Liver (tissue), 8 donors: ENCODE measurements at regions not wholly inside any gene's neighbourhood (a gene's known extent, or its start where the extent isn't known, plus 50 kb on each side); places are given as distances from the start of the nearest gene placed in this dataset.

Experiments
- DNase-seq: peaks from one replicate; pipeline ENCODE4 v3.0.0-alpha.2; 2017; ENCODE audit warnings: low spot score
- H3K27ac ChIP-seq, 2 donors: one replicate each; pipeline ENCODE4 v1.7.0; 2013; ENCODE audit warnings: inconsistent platforms in 2 of 2, low read length in 2 of 2, control low read depth in 1 of 2, low read depth in 1 of 2, mild to moderate bottlenecking in 1 of 2
- H3K27me3 ChIP-seq, 4 donors: one replicate each; pipeline versions ENCODE4 v1.6.1 to v1.7.0; 2013; ENCODE audit warnings: low read length in 3 of 4, inconsistent platforms in 1 of 4, mild to moderate bottlenecking in 1 of 4, moderate library complexity in 1 of 4; ENCODE audit not compliant: control insufficient read depth in 4 of 4, insufficient read depth in 4 of 4
- H3K36me3 ChIP-seq, 4 donors: one replicate each; pipeline versions ENCODE4 v1.6.1 to v1.7.0; 2013; ENCODE audit warnings: low read length in 3 of 4, mild to moderate bottlenecking in 3 of 4, low read depth in 1 of 4, moderate library complexity in 1 of 4; ENCODE audit not compliant: control insufficient read depth in 4 of 4, insufficient read depth in 3 of 4
- H3K4me1 ChIP-seq, 4 donors: one replicate each; pipeline versions ENCODE4 v1.6.1 to v1.7.0; 2013; ENCODE audit warnings: low read length in 3 of 4, mild to moderate bottlenecking in 3 of 4, moderate library complexity in 1 of 4; ENCODE audit not compliant: control insufficient read depth in 4 of 4, insufficient read depth in 4 of 4
- H3K4me3 ChIP-seq, 3 donors: one replicate each; pipeline versions ENCODE4 v1.6.1 to v1.7.0; 2013; ENCODE audit warnings: low read length in 3 of 3, control low read depth in 1 of 3, low read depth in 1 of 3, mild to moderate bottlenecking in 1 of 3
- H3K9ac ChIP-seq, 2 donors: one replicate each; pipeline ENCODE4 v1.7.0; 2013; ENCODE audit warnings: low read length in 2 of 2, mild to moderate bottlenecking in 2 of 2, moderate library complexity in 2 of 2, control low read depth in 1 of 2, low read depth in 1 of 2
- H3K9me3 ChIP-seq, 4 donors: one replicate each; pipeline versions ENCODE4 v1.6.1 to v1.7.0; 2013; ENCODE audit warnings: low read length in 3 of 4; ENCODE audit not compliant: control insufficient read depth in 4 of 4
- CTCF ChIP-seq: fragments of 150-350 bp; IDR thresholded peaks from 2 replicates; pipeline ENCODE4 v1.5.1; 2017; ENCODE audit warnings: improper control_type of control experiment, low read depth, low read length; ENCODE audit not compliant: missing input control
- EGR1 ChIP-seq, 2 donors: IDR thresholded peaks; 2 replicates each; pipeline ENCODE4 v1.6.1; 2016 to 2018; ENCODE audit warnings: antibody characterized with exemption in 2 of 2, low read depth in 2 of 2
- FOXA1 ChIP-seq: IDR thresholded peaks from 2 replicates; pipeline ENCODE4 v1.6.1; 2016; ENCODE audit warnings: antibody characterized with exemption
- FOXA2 ChIP-seq: IDR thresholded peaks from 2 replicates; pipeline ENCODE4 v1.6.1; 2016; ENCODE audit warnings: antibody characterized with exemption
- HNF4A ChIP-seq, 2 donors: conservative IDR thresholded peaks; 2 replicates each; pipeline ENCODE4 v1.6.1; 2016; ENCODE audit warnings: antibody characterized with exemption in 2 of 2, mild to moderate bottlenecking in 2 of 2
- JUND ChIP-seq, 2 donors: IDR thresholded peaks; 2 replicates each; pipeline ENCODE4 v1.6.1; 2016; ENCODE audit warnings: antibody characterized with exemption in 2 of 2
- MAX ChIP-seq: IDR thresholded peaks from 2 replicates; pipeline ENCODE4 v1.6.1; 2016; ENCODE audit warnings: antibody characterized with exemption
- NR2F2 ChIP-seq: IDR thresholded peaks from 2 replicates; pipeline ENCODE4 v1.6.1; 2016; ENCODE audit warnings: antibody characterized with exemption
- RAD21 ChIP-seq, 2 donors: IDR thresholded peaks; 2 replicates each; pipeline ENCODE4 v1.6.1; 2016; ENCODE audit warnings: antibody characterized with exemption in 2 of 2, mild to moderate bottlenecking in 2 of 2
- RXRA ChIP-seq, 2 donors: IDR thresholded peaks; 2 replicates each; pipeline ENCODE4 v1.6.1; 2017 to 2018; ENCODE audit warnings: antibody characterized with exemption in 2 of 2, mild to moderate bottlenecking in 1 of 2
- SP1 ChIP-seq: IDR thresholded peaks from 2 replicates; pipeline ENCODE4 v1.6.1; 2018; ENCODE audit warnings: antibody characterized with exemption, mild to moderate bottlenecking
- TAF1 ChIP-seq: conservative IDR thresholded peaks from 2 replicates; pipeline ENCODE4 v1.6.1; 2016; ENCODE audit warnings: antibody characterized with exemption, mild to moderate bottlenecking
- YY1 ChIP-seq: IDR thresholded peaks from 2 replicates; pipeline ENCODE4 v1.6.1; 2016; ENCODE audit warnings: antibody characterized with exemption, mild to moderate bottlenecking
- WGBS: extraction: QIAGEN DNeasy Blood & Tissue Kit; methylation state at CpG from one replicate; pipeline ENCODE4 v1.1.7; 2013; 5-methylcytosine and 5-hydroxymethylcytosine counted together
- TF ChIP-seq, protein P1 (sequence below): IDR thresholded peaks from 2 replicates; pipeline ENCODE4 v1.6.1; 2016; ENCODE audit warnings: antibody characterized with exemption
- TF ChIP-seq, protein P2 (sequence below): IDR thresholded peaks from 2 replicates; pipeline ENCODE4 v1.6.1; 2016; ENCODE audit warnings: antibody characterized with exemption
- TF ChIP-seq, protein P3 (sequence below): IDR thresholded peaks from 2 replicates; pipeline ENCODE4 v1.6.1; 2016; ENCODE audit warnings: antibody characterized with exemption, mild to moderate bottlenecking
- donor health status: healthy.
- donor health status: healthy.
- donor health status: healthy.
- donor health status: healthy.
- donor health status: healthy.

DNA sequence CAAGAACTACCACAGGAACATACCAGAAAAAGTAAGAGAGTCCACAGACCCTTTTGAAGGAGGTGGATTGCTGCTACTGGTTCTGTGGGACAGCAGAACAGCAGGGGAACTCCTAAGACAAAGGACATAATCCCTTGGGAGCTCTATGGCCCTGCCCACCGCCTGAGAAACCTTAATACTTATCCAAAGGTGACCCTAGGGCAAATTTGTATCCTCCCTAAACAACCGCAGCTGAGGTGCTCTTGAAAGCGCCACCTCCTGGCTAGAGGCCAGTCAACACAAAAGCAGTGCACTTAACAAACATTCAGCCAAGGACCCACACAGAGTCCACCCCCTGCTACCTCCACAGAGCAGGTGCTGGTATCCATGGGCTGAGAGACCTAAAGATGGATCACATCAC lies 136.8 kb downstream of the ADAM29 start:
- Histone ChIP-seq H3K27me3 (no peaks in the 10 kb centered on the region), H3K9me3 (no peaks in the 10 kb centered on the region), H3K27ac (no peak overlapping the region), H3K4me3 (no peak overlapping the region), H3K9ac (no peak overlapping the region), H3K36me3 (no peaks in the 10 kb centered on the region), H3K4me1 (no peaks in the 10 kb centered on the region)
- 53% methylated on average over 3 of the region's 3 CpGs for WGBS
- TF ChIP-seq, protein P1, sequence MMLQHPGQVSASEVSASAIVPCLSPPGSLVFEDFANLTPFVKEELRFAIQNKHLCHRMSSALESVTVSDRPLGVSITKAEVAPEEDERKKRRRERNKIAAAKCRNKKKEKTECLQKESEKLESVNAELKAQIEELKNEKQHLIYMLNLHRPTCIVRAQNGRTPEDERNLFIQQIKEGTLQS, result no peak
- TF ChIP-seq HNF4A (conservative IDR thresholded peaks at IDR 0.05) (no peak), RXRA (IDR thresholded peaks at IDR 0.05) (no peak), JUND (IDR thresholded peaks at IDR 0.05) (no peak), FOXA2 (no peak), MAX (no peak), RAD21 (IDR thresholded peaks at IDR 0.05) (no peak), EGR1 (IDR thresholded peaks at IDR 0.05; ENCODE audit: low read depth in 2 of 2) (no peak), SP1 (no peak), CTCF (no peak), YY1 (no peak), FOXA1 (no peak), TAF1 (no peak), NR2F2 (no peak)
- TF ChIP-seq, protein P2, sequence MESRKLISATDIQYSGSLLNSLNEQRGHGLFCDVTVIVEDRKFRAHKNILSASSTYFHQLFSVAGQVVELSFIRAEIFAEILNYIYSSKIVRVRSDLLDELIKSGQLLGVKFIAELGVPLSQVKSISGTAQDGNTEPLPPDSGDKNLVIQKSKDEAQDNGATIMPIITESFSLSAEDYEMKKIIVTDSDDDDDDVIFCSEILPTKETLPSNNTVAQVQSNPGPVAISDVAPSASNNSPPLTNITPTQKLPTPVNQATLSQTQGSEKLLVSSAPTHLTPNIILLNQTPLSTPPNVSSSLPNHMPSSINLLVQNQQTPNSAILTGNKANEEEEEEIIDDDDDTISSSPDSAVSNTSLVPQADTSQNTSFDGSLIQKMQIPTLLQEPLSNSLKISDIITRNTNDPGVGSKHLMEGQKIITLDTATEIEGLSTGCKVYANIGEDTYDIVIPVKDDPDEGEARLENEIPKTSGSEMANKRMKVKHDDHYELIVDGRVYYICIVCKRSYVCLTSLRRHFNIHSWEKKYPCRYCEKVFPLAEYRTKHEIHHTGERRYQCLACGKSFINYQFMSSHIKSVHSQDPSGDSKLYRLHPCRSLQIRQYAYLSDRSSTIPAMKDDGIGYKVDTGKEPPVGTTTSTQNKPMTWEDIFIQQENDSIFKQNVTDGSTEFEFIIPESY, result no peak
- TF ChIP-seq, protein P3, sequence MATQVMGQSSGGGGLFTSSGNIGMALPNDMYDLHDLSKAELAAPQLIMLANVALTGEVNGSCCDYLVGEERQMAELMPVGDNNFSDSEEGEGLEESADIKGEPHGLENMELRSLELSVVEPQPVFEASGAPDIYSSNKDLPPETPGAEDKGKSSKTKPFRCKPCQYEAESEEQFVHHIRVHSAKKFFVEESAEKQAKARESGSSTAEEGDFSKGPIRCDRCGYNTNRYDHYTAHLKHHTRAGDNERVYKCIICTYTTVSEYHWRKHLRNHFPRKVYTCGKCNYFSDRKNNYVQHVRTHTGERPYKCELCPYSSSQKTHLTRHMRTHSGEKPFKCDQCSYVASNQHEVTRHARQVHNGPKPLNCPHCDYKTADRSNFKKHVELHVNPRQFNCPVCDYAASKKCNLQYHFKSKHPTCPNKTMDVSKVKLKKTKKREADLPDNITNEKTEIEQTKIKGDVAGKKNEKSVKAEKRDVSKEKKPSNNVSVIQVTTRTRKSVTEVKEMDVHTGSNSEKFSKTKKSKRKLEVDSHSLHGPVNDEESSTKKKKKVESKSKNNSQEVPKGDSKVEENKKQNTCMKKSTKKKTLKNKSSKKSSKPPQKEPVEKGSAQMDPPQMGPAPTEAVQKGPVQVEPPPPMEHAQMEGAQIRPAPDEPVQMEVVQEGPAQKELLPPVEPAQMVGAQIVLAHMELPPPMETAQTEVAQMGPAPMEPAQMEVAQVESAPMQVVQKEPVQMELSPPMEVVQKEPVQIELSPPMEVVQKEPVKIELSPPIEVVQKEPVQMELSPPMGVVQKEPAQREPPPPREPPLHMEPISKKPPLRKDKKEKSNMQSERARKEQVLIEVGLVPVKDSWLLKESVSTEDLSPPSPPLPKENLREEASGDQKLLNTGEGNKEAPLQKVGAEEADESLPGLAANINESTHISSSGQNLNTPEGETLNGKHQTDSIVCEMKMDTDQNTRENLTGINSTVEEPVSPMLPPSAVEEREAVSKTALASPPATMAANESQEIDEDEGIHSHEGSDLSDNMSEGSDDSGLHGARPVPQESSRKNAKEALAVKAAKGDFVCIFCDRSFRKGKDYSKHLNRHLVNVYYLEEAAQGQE, result no peak
- DNase-seq, result no peak

- WGBS, result 60% methylated on average over 3 of the region's 3 CpGs
- TF ChIP-seq, protein P1, result no peak
- no peak for TF ChIP-seq RXRA (IDR thresholded peaks at IDR 0.05)
- TF ChIP-seq, protein P3, result no peak
- TF ChIP-seq YY1, result no peak
- no peak for TF ChIP-seq CTCF
- no peaks in the 10 kb centered on the region for H3K36me3 ChIP-seq
- peaks cover 0 to 4% (median 0%) of the 10 kb centered on the region in 4 donors for H3K27me3 ChIP-seq
- H3K9me3 ChIP-seq, result no peaks in the 10 kb centered on the region
- no peak overlapping the region for H3K4me3 ChIP-seq
- no peaks in the 10 kb centered on the region for H3K4me1 ChIP-seq
- no peak overlapping the region for H3K9ac ChIP-seq
- no peak for DNase-seq
- no peak overlapping the region for H3K27ac ChIP-seq
These were observed 144.0 kb downstream of the ADAM29 start for GRCh38 chr4:175062183-175062592.
